Naive B cell (primary cell): ENCODE measurements at regions not wholly inside any gene's neighbourhood (a gene's known extent, or its start where the extent isn't known, plus 50 kb on each side); places are given as distances from the start of the nearest gene placed in this dataset.

ENCODE experiments used
- ATAC-seq, 2 donors: fragments of 150-1000 bp; cut with Tn5 transposase; 2 replicates each; pipeline ENCODE4 v1.10.0; 2021; ENCODE audit warnings: low read depth in 2 of 2, mild to moderate bottlenecking in 2 of 2, moderate library complexity in 2 of 2
- DNase-seq: peaks from one replicate; pipeline ENCODE4 v3.0.0; 2022
- H3K27ac Mint-ChIP-seq, 6 donors: one replicate each; pipeline ENCODE4 v1.8.0; 2020 to 2022; ENCODE audit warnings: mild to moderate bottlenecking in 6 of 6, mixed read lengths in 6 of 6, moderate library complexity in 5 of 6, inconsistent platforms in 2 of 6
- H3K27me3 Mint-ChIP-seq, 3 donors: one replicate each; pipeline ENCODE4 v1.8.0; 2021 to 2022; ENCODE audit warnings: mixed read lengths in 3 of 3, mild to moderate bottlenecking in 1 of 3
- H3K36me3 Mint-ChIP-seq, 2 donors: one replicate each; pipeline ENCODE4 v1.8.0; 2020 to 2022; ENCODE audit warnings: mixed read lengths in 2 of 2, inconsistent platforms in 1 of 2, mild to moderate bottlenecking in 1 of 2
- H3K4me1 Mint-ChIP-seq, 3 donors: one replicate each; pipeline ENCODE4 v1.8.0; 2020 to 2022; ENCODE audit warnings: mixed read lengths in 3 of 3, inconsistent platforms in 1 of 3, mild to moderate bottlenecking in 1 of 3, moderate library complexity in 1 of 3
- H3K4me3 Mint-ChIP-seq, 8 donors: one replicate each; pipeline ENCODE4 v1.8.0; 2020 to 2022; ENCODE audit warnings: mild to moderate bottlenecking in 8 of 8, mixed read lengths in 8 of 8, moderate library complexity in 8 of 8, inconsistent platforms in 2 of 8
- H3K9me3 Mint-ChIP-seq, 7 donors: one replicate each; pipeline ENCODE4 v1.8.0; 2020 to 2022; ENCODE audit warnings: mixed read lengths in 7 of 7, mild to moderate bottlenecking in 5 of 7, inconsistent platforms in 2 of 7, moderate library complexity in 1 of 7

DNA sequence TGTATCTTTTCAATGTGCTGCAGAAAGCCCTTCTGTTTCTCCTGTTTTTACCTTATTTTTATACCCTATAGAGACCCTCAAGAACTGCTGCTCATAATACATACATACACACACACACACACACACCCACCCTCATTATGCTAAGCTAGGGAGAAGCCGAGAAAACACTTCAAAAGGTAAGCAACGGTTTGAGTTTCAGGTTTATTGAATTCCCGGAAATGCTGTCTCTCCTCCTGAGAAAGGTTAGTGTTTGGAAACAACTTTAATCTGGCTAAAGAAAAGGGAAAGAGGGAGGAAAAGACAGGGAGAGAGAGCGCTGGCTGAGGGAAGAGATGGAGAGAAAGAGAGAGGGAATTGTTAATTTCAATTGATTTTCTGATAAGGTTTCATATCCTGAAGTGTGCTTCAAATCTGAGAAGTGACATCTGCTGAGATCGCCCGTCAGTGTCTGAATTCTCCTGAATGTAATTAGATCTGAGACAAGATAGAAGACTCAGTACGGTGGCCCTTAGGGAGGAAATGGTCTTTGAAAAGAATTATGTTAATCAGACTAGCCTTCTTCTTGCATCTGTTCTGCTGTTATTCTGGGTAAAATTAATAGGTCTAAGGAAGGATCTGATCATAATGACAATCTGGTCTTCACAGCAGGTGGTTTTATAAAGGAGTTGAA lies 169.1 kb downstream of the NXPE2 start:
- peaks cover 0 to 9% (median 0%) of the 10 kb centered on the region in 7 donors for H3K9me3 Mint-ChIP-seq
- no peaks in the 10 kb centered on the region for H3K36me3 Mint-ChIP-seq
- H3K4me1 Mint-ChIP-seq: no peaks in the 10 kb centered on the region
- no peak for DNase-seq
- H3K27ac Mint-ChIP-seq: no peak overlapping the region
- peaks cover 0 to 5% (median 0%) of the 10 kb centered on the region in 3 donors for H3K27me3 Mint-ChIP-seq
- no peak for ATAC-seq
- H3K4me3 Mint-ChIP-seq: no peak overlapping the region

DNA sequence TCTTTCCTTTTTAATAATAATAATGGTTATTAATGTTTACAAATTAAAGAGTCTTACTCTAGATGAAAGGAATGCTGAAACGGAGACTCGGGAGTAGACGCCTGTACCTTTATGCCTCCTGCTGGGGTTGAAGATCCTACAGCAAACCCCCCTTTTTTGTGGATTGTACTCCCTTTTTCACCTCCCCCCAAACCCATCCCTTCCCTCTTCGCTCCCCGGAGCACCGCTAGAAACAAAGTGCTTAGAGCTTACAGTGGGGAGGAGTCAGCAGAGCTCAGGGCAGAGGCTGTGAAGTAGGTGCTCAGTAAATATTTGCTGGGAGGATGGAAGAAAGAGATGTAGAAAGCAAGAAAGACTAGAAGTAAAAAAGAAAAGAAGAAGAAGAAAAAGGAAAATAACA lies 169.7 kb downstream of the NXPE2 start:
- H3K4me1 Mint-ChIP-seq: no peaks in the 10 kb centered on the region
- no peaks in the 10 kb centered on the region for H3K36me3 Mint-ChIP-seq
- DNase-seq: no peak
- no peak overlapping the region for H3K4me3 Mint-ChIP-seq
- peaks cover 0 to 5% (median 0%) of the 10 kb centered on the region in 3 donors for H3K27me3 Mint-ChIP-seq
- no peak overlapping the region for H3K27ac Mint-ChIP-seq
- H3K9me3 Mint-ChIP-seq: peaks cover 0 to 9% (median 0%) of the 10 kb centered on the region in 7 donors
- ATAC-seq: no peak

- no peaks in the 10 kb centered on the region for H3K27me3 Mint-ChIP-seq
- H3K36me3 Mint-ChIP-seq: no peaks in the 10 kb centered on the region
- H3K4me3 Mint-ChIP-seq: no peak overlapping the region
- H3K27ac Mint-ChIP-seq: no peak overlapping the region
- H3K9me3 Mint-ChIP-seq: peaks cover 4 to 22% (median 9%) of the 10 kb centered on the region in 7 donors
- no peak for ATAC-seq
- H3K4me1 Mint-ChIP-seq: no peaks in the 10 kb centered on the region
- DNase-seq: no peak
These were observed 179.0 kb downstream of the NXPE2 start for GRCh38 chr11:114857281-114857680.

GRCh38 chr11:114864896-114865295 lies 186.6 kb downstream of the NXPE2 start:
- no peak overlapping the region for H3K4me3 Mint-ChIP-seq
- DNase-seq: no peak
- no peak overlapping the region for H3K27ac Mint-ChIP-seq
- no peaks in the 10 kb centered on the region for H3K36me3 Mint-ChIP-seq
- H3K9me3 Mint-ChIP-seq: peaks cover 0 to 10% (median 4%) of the 10 kb centered on the region in 7 donors
- no peaks in the 10 kb centered on the region for H3K4me1 Mint-ChIP-seq
- H3K27me3 Mint-ChIP-seq: peaks cover 0 to 5% (median 0%) of the 10 kb centered on the region in 3 donors
- ATAC-seq: no peak

DNA sequence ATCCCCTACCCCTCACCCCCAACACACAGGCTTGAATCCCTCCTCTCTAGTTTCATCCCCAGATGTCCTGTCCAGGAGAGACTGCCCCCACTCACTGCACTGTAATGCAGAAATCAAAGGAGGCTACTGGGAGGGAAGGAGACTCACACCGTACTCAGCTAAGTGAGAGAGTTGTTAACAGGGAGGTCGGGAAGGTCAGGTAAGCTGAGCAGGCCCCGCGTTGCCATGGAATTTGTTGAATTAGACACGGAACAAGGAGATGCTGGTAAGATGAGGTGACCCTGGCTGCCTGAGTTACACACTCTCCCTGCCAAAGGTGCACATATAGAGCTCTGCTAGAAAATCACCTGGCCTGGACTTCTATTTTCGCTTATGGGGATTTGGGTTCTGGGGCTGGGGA lies 197.9 kb downstream of the NXPE2 start:
- Mint-ChIP-seq H3K36me3 (no peaks in the 10 kb centered on the region), H3K4me3 (no peak overlapping the region), H3K9me3 (peaks cover 0 to 4% (median 0%) of the 10 kb centered on the region in 7 donors), H3K4me1 (no peaks in the 10 kb centered on the region), H3K27me3 (no peaks in the 10 kb centered on the region), H3K27ac (no peak overlapping the region)
- ATAC-seq (no peak), DNase-seq (no peak)

GRCh38 chr11:114877976-114878375 lies 199.6 kb downstream of the NXPE2 start:
- ATAC-seq (no peak), DNase-seq (no peak)
- no peaks in the 10 kb centered on the region for H3K4me1 Mint-ChIP-seq
- no peaks in the 10 kb centered on the region for H3K27me3 Mint-ChIP-seq
- no peaks in the 10 kb centered on the region for H3K36me3 Mint-ChIP-seq
- H3K9me3 Mint-ChIP-seq: no peaks in the 10 kb centered on the region
- no peak overlapping the region for H3K27ac Mint-ChIP-seq
- H3K4me3 Mint-ChIP-seq: no peak overlapping the region

GRCh38 chr11:114880442-114880841 lies 202.1 kb downstream of the NXPE2 start:
- peaks cover 0 to 5% (median 0%) of the 10 kb centered on the region in 7 donors for H3K9me3 Mint-ChIP-seq
- no peak overlapping the region for H3K4me3 Mint-ChIP-seq
- DNase-seq (no peak), ATAC-seq (no peak)
- no peaks in the 10 kb centered on the region for H3K27me3 Mint-ChIP-seq
- H3K4me1 Mint-ChIP-seq: no peaks in the 10 kb centered on the region
- no peaks in the 10 kb centered on the region for H3K36me3 Mint-ChIP-seq
- no peak overlapping the region for H3K27ac Mint-ChIP-seq

GRCh38 chr11:114883472-114883871 lies 205.1 kb downstream of the NXPE2 start:
- no peak for ATAC-seq
- no peak for DNase-seq
- H3K36me3 Mint-ChIP-seq: no peaks in the 10 kb centered on the region
- no peaks in the 10 kb centered on the region for H3K27me3 Mint-ChIP-seq
- peaks cover 0 to 5% (median 0%) of the 10 kb centered on the region in 7 donors for H3K9me3 Mint-ChIP-seq
- no peak overlapping the region for H3K27ac Mint-ChIP-seq
- no peaks in the 10 kb centered on the region for H3K4me1 Mint-ChIP-seq
- H3K4me3 Mint-ChIP-seq: no peak overlapping the region

DNA sequence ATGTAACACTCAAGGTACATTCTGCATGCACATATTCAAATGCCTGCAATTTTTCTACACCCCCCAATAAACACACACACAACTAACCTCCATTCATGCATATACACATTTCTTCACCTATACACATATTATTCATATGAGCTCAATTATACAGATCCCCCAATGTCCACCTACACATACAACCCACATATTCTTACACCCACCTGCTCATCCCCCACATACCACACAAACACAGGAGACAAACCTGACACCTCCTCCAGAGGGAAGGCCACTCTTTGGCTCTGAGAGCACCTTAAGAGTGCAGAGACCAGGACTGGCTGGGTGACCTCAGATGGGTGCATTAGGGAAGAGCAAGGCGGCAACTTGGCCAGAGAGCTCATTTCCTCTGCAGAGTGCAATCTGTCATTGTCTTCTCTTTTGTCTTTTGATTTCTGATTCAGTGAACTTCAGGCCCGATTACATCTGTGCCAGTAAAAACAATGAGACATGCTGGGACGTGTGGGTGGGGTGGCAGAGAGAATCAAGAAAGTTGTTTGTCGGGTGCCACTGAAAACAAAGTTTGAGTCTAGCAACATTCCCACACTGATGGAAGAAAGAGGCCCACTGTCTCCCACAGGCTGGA lies 208.4 kb downstream of the NXPE2 start:
- Mint-ChIP-seq H3K36me3 (no peaks in the 10 kb centered on the region), H3K27ac (no peak overlapping the region), H3K4me3 (no peak overlapping the region), H3K9me3 (peaks cover 0 to 11% (median 2%) of the 10 kb centered on the region in 7 donors), H3K4me1 (no peaks in the 10 kb centered on the region), H3K27me3 (peaks cover 0 to 4% (median 0%) of the 10 kb centered on the region in 3 donors)
- DNase-seq (no peak), ATAC-seq (no peak)

- no peak overlapping the region for H3K27ac Mint-ChIP-seq
- peaks cover 0 to 4% (median 0%) of the 10 kb centered on the region in 3 donors for H3K27me3 Mint-ChIP-seq
- DNase-seq (no peak), ATAC-seq (no peak)
- no peak overlapping the region for H3K4me3 Mint-ChIP-seq
- no peaks in the 10 kb centered on the region for H3K4me1 Mint-ChIP-seq
- no peaks in the 10 kb centered on the region for H3K36me3 Mint-ChIP-seq
- peaks cover 0 to 11% (median 2%) of the 10 kb centered on the region in 7 donors for H3K9me3 Mint-ChIP-seq
These were observed 211.3 kb downstream of the NXPE2 start for GRCh38 chr11:114889594-114890011.

- no peak for ATAC-seq
- Mint-ChIP-seq H3K36me3 (no peaks in the 10 kb centered on the region), H3K27ac (no peak overlapping the region), H3K4me3 (no peak overlapping the region), H3K4me1 (no peaks in the 10 kb centered on the region), H3K9me3 (peaks cover 0 to 11% (median 2%) of the 10 kb centered on the region in 7 donors), H3K27me3 (peaks cover 0 to 4% (median 0%) of the 10 kb centered on the region in 3 donors)
- DNase-seq: no peak
These were observed 211.7 kb downstream of the NXPE2 start for GRCh38 chr11:114890038-114890437.

- Mint-ChIP-seq H3K27me3 (peaks cover 0 to 4% (median 0%) of the 10 kb centered on the region in 3 donors), H3K4me1 (no peaks in the 10 kb centered on the region), H3K9me3 (peaks cover 0 to 10% (median 4%) of the 10 kb centered on the region in 7 donors), H3K4me3 (no peak overlapping the region), H3K36me3 (no peaks in the 10 kb centered on the region), H3K27ac (no peak overlapping the region)
- no peak for ATAC-seq
- DNase-seq: no peak
These were observed 213.6 kb downstream of the NXPE2 start for GRCh38 chr11:114891911-114892310.

GRCh38 chr11:114892381-114893197 lies 214.3 kb downstream of the NXPE2 start:
- H3K27me3 Mint-ChIP-seq: peaks cover 0 to 4% (median 0%) of the 10 kb centered on the region in 3 donors
- H3K4me3 Mint-ChIP-seq: no peak overlapping the region
- DNase-seq (no peak), ATAC-seq (no peak)
- H3K4me1 Mint-ChIP-seq: no peaks in the 10 kb centered on the region
- H3K27ac Mint-ChIP-seq: no peak overlapping the region
- H3K9me3 Mint-ChIP-seq: peaks cover 0 to 10% (median 4%) of the 10 kb centered on the region in 7 donors
- no peaks in the 10 kb centered on the region for H3K36me3 Mint-ChIP-seq
